Endometrial microvascular endothelial cells (primary cell): ENCODE measurements at regions not wholly inside any gene's neighbourhood (a gene's known extent, or its start where the extent isn't known, plus 50 kb on each side); places are given as distances from the start of the nearest gene placed in this dataset.
"Not testable (repeated sequence)": the region's sequence is repeated elsewhere in the genome, so short reads cannot be mapped to it uniquely, and the experiment has no call there.

Experiments used
- in situ Hi-C: cut with HindIII; loops from 2 replicates; pipeline ENCODE4 v1.10.0; 2017; ENCODE audit warnings: low sequenced_read_pairs, low pct_unique_long_range_greater_than_20kb; ENCODE audit errors: inconsistent ontology term

DNA sequence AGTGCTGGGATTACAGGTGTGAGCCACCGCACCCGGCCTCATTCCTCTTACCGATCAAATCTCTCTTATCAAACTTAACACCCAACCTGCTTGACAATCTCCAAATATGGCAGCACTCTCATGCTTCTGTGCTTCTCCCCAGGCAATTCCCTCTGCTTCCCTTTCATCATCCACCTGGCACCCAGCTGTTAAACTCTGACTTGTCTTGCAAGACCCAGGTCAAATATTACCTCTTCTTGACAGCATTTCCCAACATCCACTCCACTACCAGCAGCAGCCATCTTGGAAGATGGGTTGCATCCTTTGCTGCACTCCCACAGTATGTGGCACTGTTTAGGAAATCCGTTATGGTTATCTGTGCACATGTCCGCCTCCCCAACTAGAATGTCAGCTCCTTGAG is 113.6 kb downstream of the ACTL7B start:
- in situ Hi-C loops: no loop called here

DNA sequence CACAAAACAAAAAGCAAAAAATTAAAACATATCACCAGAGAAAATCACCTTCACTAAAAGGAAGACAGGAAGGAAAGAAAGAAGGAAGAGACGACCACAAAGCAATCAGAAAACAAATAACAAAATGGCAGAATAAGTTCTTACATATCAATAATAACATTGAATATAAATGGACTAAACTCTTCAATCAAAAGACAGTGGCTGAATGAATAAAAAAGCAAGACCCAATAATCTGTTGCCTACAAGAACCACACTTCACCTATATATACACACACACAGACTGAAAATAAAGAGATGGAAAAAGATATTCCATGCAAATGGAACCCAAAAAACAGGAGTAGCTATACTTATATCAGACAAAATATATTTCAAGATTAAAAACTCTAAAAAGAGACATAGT is 124.5 kb downstream of the ACTL7B start:
- in situ Hi-C loops: not testable (repeated sequence)

DNA sequence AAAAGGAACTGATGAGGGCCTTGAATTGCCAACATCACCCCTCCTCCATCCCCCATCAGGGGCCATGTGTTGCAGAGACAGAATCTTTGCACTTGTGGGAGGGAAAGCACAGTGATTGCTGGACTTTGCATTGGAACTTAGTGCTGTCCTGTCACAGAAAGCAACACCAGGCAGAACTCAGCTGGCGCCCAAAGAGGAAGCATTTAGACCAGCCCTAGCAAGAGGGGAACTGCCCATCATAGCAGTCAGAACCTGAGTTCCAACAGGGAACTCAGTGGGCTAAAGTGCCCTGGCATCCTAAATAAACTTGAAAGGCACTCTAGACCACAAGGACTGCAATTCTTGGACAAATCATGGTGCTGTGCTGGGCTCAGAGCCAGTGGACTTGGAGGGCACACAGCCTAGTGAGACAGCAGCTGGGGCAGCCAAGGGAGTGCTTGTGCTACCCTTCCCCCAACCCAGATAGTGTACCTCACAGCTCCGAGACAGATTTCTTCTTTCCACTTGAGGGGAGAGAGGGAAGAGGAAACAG is 128.1 kb downstream of the ACTL7B start:
- in situ Hi-C loops: no loop called here

DNA sequence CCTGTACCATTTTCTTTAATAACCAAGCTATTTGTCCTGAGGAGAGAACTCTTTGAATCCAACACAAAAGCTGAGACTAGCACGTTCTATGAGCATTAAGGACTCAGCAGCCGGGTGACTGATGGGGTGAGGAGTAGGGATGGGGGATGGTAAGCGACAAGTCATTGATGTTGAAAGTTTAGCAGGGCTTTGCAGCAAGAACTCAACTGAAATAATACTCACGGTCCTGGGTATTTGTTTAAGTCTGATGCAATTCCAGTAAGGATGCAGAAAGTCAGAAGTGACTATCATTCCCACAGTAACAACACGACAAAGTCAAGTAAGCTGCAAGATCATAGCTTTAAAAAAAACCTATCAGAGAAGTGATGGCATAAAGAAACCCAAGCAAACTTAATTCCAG is 131.1 kb downstream of the ACTL7B start:
- in situ Hi-C loops: no loop called here

DNA sequence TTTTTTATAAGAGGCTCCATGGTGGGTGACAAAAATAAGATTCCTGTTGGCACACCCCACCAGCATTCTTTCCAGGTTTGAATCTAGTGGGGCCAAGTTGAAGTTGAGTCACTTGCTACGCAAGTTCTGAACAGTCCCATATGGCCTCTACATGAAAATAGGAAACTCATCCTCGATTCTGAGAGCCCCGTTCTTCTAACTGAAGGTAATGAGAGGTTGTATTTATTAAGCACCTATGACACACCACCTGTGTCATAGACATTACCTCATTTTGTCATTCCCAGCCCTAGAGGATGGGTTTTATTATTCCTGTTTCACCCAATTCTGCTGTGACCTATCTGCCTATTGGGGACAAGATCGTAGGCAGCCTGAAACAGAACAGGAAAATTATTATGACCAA is 131.7 kb downstream of the ACTL7B start:
- in situ Hi-C loops: no loop called here

DNA sequence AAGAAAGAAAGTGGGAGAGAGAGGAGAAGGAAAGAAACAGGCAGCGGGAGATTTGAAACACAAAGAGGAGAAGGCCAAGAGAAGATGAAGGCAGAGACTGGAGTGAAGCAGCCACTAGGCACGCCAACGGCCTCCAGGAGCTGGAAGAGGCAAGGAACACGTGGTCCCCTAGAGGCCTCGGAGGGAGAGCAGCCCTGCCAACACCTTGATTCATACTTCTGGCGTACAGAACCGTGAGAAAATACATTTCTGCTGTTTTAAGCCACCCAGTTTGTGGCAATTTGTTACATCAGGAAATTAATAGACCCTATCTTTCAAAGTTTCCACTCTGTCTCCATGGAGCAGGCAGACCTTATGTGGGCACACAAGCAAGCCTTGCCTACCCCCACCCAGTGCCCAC is 133.4 kb downstream of the ACTL7B start:
- in situ Hi-C loops: no loop called here

DNA sequence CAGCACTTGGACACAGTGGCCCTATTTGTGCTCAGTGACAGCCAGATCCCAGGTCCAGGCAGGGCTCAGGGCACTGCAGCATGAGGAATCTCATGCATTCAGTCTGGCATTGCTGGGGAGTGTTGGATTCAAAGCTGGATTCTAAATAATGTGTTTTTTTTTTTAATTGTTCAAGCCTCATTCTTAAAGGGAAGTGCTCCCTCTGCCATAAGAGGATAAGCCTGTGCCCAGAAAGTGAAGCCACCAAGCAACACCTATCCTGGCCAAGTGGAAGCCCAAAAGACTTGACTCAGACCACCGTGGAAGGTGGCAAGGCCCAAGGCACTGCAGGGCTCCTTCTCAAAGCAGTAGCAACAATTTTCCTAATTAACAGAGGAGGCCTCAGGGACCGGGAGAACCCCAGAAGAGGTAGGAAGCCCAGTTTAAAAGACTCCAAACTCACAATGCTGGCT is 135.6 kb downstream of the ACTL7B start:
- in situ Hi-C loops: no loop called here

DNA sequence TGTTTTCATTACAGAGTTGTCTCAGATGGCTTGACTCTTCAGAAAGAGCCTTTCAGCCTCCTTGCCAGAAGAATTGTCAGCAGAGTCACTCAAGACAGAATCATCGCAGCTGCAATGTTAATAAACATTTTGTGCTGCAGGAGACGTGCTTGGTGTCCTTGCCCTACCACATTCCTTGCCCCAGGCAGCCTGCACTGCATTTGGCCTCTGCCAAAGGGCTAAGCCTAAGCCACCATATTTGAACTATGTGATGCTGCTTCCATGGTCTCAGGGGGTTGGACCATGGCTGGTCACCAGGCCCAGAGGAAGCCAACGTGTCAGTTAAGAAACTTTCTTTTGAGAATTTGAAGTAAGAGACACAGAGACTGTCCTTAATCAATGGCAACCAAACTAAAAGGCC is 145.4 kb downstream of the ACTL7B start:
- in situ Hi-C loops: no loop called here

DNA sequence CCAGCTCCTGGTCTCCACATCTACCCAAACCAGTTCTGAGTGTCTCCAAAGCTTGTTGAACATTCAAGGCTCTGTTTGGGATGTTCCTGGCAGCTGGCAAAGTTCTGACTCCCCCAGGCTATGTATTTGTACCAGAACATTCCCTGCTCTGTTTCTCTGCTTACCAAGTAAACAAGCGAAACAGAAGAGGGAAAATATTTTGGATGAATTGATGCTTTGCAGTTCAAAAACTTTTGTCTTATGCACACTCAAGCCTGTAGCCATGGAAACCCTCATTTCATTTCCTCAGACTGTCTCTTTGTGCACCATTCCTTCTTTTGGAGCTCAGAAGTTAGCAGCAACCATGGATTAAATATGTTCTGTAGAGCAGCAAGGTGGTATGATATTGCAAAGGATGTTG is 145.8 kb downstream of the ACTL7B start:
- in situ Hi-C loops: no loop called here

DNA sequence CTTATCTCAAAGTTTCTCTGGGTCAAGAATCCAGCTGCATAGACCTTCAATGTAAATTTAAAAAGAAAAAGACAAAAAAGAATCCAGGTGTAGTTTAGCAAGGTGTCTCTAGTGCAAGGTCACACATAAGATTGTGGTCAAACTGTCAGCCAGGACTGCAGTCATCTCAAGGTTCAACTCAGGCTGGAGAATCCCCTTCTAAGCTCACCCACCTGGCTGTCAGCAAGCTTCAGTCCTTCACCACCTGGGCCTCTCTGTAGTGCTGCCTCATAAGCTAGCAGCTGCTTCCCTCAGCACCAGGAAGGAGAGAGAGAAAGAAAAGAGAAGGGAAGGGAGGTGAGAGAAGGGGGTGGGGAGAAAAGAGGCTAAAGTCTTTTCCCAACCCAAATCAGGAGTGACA is 146.7 kb downstream of the ACTL7B start:
- in situ Hi-C loops: no loop called here

DNA sequence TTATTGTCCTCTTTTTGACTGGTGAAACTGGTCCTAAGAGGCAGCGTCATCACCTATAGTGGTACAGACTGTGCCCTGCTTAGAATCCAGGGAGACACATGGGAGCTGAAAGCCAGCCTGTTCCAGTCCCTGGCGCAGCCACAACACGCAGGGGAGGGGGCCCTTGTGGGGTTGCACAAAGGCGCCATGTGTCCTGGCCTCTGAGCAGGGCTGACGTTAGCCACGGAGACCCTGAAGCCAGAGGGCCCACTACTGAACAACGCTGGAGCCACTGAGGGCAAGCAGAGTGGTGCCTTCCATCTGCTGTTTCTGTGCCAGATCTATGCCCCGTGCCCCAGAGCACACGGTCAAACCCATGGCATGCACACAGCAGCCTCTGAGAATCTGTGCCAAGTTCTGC is 147.3 kb downstream of the ACTL7B start:
- in situ Hi-C loops: no loop called here

DNA sequence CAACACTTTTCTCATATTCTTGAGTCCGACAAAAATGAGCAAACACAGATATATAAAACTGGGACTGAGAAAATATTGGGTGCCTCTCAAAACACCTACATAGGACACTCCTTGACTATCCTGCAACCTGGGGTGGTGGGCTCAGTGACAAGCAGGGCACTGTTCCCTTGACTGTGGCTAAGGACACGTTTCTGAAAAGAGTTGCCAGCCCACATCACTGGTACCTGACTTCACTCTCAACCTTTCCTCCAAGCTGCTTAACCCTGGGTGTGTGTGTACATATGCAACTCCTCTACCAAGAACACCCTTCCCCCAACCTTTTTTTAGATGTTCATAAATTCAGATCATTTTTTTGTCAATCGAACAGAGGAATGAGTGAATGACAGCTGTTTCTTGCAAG is 148.7 kb downstream of the ACTL7B start:
- in situ Hi-C loops: no loop called here

DNA sequence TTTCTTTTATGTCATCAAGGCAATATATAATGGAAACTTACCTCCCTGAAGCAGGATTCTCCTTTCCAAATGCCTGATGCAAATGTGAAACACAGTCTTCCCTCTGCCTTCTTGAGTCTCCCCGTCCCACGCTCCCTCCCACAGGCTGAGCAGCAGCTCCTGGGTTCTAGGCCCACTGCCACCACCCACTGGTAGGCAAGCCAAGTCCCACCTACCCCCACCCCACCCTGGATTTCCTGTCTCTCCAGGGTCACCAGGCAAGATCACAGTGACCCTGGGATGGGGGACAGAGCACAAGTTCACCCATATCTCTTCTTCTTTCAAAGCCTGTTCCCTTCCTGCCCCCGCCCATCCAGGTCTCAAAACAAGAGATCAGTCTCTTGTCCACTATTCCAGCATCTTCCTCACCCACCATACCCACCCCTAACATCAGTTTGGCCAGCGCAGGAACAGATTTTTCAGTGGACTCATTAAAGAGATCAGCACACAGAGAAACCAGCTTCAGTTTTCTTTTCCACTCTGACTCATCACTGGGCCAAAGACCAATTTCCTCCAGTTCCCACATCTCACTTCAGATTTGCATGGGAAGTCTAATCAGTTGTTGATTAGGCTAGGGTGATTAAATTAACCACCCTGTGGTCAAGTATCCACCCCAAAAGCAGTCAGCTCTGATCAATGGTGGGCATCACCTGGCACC is 151.5 kb downstream of the ACTL7B start:
- in situ Hi-C loops: no loop called here

DNA sequence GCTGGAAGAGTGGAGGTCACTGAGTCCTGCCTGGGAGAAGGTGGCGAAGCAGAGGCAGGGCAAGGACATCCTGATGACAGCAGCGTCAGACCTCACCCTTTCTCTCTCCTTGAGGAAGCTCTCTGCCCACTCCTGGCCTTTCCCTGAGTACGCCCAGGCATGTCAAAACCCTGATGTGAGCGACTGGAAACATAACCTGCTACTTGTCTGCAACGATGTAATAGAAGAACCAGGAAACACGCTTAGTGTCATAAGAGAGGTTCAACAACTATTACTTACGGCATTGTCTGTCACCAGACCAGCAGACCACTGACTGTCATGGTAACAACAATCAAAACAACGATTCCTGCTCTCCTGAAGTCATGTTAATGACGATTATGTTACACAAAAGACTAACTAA is 152.4 kb downstream of the ACTL7B start:
- in situ Hi-C loops: no loop called here

DNA sequence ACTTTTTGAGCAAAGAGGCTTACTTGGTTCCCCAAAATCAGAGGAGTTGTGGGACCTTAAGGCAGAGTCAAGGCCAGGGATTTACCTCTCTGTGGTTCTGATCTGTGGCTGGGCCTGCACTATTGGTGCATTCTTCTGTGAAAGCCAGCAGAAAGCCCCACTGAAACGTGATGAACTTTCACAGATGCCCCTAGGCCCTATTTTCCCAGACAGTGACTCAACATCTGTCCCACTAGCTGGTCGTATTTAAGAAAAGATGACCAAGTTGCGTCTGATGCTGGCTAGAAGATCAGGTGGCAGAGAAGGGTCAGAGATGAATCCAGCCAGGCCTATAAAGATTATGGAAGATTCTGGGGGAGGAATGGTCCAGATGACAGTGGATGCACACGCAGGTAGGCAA is 153.1 kb downstream of the ACTL7B start:
- in situ Hi-C loops: no loop called here

DNA sequence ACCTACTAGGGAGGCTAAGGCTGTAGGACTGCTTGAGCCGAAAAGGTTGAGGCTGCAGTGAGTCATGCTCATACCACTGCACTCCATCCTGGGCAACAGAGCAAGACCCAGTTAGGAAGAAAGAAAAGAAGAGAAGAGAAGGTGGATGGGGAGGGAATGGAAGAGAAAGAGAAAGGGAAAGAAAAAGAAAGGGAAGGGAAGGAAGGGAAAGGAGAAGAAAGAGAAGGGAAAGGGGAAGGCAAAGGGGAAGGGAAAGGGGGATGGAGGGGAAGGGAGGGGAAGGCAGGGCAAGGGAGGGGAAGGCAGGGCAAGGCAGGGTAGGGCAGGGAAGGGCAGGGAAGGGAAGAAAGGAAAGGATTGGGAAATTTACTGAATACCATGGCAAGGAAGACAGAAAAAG is 157.0 kb downstream of the ACTL7B start:
- in situ Hi-C loops: no loop called here

DNA sequence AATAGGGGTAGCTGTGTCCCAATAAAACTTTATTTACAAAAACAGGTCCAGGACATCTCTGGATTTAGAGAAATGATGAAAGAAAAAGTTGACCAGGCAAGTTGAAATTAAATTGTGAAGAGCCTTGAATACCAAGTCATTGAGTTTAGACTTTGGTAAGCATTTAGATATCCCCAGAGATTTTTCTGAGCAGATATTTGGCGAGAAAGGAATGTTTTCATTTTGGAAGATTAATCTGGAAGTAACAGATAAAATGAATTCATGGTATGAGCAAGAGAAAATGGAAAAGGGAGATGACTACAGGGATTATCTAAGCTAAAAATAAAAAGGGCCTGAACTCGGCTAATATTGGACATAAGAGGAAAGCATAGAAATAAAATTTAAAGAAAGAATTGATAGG is 157.6 kb downstream of the ACTL7B start:
- in situ Hi-C loops: no loop called here

DNA sequence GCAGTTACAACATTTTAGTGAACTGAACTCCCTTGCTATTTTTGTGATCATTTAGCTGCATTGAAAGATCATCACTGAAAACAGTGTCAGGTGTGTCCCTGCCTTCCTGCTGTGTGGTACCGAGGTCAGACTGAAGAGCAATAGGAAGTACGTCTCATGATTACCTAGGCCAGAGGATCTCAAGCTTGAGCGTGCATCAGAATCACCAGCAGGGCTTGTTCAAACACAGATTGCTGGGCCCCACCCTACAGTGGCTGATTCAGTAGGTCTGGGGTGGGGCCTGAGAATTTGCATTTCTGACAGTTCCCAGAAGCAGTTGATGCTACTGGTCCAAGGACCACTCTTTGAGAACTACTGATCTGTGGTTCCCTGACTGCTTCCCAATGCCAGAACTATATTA is 159.6 kb downstream of the ACTL7B start:
- in situ Hi-C loops: no loop called here

DNA sequence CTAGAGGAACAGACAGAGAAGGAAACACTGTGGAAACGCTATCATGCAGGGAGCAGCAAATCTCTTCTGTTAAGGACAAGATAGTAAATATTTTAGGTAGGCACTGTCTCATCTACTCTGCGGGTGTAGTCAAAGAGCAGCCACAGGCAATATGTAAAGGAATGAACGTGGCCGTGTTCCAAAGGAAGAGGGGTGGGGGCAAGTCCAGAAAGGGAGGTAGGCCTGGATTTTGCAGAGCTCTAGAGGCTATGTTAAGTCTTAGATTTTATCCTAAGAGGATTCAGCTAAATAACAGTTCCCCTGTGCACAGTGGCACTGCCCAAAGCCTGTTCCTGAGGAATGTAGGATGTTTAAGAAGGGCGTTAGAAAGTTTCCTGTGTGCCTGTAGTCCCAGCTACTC is 161.6 kb downstream of the ACTL7B start:
- in situ Hi-C loops: no loop called here

DNA sequence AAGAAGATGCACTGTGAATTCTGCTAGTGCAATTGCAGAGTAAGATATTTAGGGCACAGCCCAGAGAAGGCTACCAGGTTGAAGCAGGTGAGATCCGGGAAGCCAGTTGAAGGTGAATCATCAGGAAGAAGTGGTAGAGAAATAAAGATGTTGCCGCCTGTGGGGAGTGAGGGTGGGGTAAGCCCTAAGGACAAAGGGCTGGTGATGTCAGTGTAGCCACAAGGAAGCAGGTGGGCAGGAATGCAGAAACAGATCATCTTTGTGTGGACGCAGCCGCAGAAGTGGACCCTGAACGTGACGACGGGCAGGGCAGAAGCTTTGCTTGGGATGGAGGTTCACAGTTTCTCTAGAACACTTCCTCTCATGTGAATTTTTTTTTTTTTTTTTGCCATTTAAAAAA is 164.2 kb downstream of the ACTL7B start:
- in situ Hi-C loops: no loop called here

DNA sequence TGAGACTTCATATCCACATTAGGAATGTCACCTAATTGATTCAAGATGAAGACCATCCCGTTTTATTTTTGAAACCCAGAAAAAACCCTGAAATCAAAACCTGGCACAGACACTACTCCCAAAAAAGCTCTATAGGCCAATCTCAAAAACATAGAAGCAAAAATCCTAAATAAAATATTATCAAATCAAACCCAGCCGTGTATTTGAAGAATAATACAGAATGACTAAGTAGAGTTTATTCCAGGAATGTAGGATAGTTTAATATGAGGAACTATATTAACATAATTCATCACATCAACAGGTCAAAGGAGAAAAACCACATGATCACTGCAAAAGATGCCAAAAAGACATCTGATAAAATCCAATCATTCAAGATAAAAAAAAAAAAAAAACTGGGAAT is 167.1 kb downstream of the ACTL7B start:
- in situ Hi-C loops: no loop called here
